Adrenal gland (tissue), 9 donors: ENCODE measurements at regions not wholly inside any gene's neighbourhood (a gene's known extent, or its start where the extent isn't known, plus 50 kb on each side); places are given as distances from the start of the nearest gene placed in this dataset.
A peak's percentile ranks its signal among the peaks of the same experiment; 100 is the strongest.

Experiments used
- DNase-seq, 7 donors: peaks; one replicate each; pipeline ENCODE4 v3.0.0-alpha.2; 2019 to 2020
- H3K27ac ChIP-seq, 5 donors: fragments of 200-600 bp; sonication (generic) in 4 of 5; 1 replicate in 3 of 5; 2 replicates in 2 of 5; pipeline versions ENCODE4 v1.5.1 to v1.8.0; 2016 to 2020; ENCODE audit warnings: mild to moderate bottlenecking in 1 of 5
- H3K27me3 ChIP-seq: fragments of 200-600 bp; 2 replicates; pipeline ENCODE4 v1.8.0; 2021
- H3K36me3 ChIP-seq, 2 donors: fragments of 200-600 bp; replicated peaks in 1 of 2; 1 replicate in 1 of 2; 2 replicates in 1 of 2; pipeline versions ENCODE4 v1.5.1 to v1.8.0; 2018 to 2022
- H3K4me1 ChIP-seq, 2 donors: fragments of 200-600 bp; replicated peaks in 1 of 2; 1 replicate in 1 of 2; 2 replicates in 1 of 2; pipeline versions ENCODE4 v1.5.1 to v1.8.0; 2018 to 2021
- H3K4me3 ChIP-seq, 4 donors: fragments of 200-600 bp; sonication (generic) in 3 of 4; one replicate each; pipeline ENCODE4 v1.5.1; 2016 to 2018
- H3K9me3 ChIP-seq, 3 donors: fragments of 200-600 bp; sonication (generic) in 1 of 3; replicated peaks in 1 of 3; 1 replicate in 2 of 3; 2 replicates in 1 of 3; pipeline versions ENCODE4 v1.5.1 to v1.8.0; 2016 to 2021
- CTCF ChIP-seq, 6 experiments: fragments of 450-650 bp in 4 of 6; fragments of 200-600 bp in 2 of 6; sonication (generic) in 1 of 6; IDR thresholded peaks; 1 replicate in 5 of 6; 2 replicates in 1 of 6; pipeline versions ENCODE4 v1.5.1 to v1.8.0; 2016 to 2021; ENCODE audit warnings: antibody characterized with exemption in 6 of 6, mild to moderate bottlenecking in 2 of 6, moderate library complexity in 1 of 6
- POLR2A ChIP-seq, 2 donors: fragments of 450-650 bp; IDR thresholded peaks; one replicate each; pipeline ENCODE4 v1.6.1; 2017; ENCODE audit warnings: antibody characterized with exemption in 2 of 2, mild to moderate bottlenecking in 2 of 2, moderate library complexity in 1 of 2
- whole genome bisulfite sequencing, 4 donors: extraction: QIAGEN DNeasy Blood & Tissue Kit in 2 of 4; methylation state at CpG; one replicate each; pipeline versions ENCODE4 v1.1.5 to v1.1.7; 2013 to 2017; 5-methylcytosine and 5-hydroxymethylcytosine counted together
- intact Hi-C, 2 donors: fragments of 100-400 bp; cut with DNase I; formaldehyde crosslinking; loops; one replicate each; pipeline versions ENCODE4 v1.14.1 to v1.15.0; 2022 to 2023
- donor health status: healthy with polysubstance abuse.
- donor health status: Bipolar disorder and iron deficiency.
- donor health status: DM: yes; HTN: yes; CAD: no.
- donor health status: DM: no; HTN: no; CAD: no.
- donor health status: DM: no; HTN: no; CAD: no.

DNA sequence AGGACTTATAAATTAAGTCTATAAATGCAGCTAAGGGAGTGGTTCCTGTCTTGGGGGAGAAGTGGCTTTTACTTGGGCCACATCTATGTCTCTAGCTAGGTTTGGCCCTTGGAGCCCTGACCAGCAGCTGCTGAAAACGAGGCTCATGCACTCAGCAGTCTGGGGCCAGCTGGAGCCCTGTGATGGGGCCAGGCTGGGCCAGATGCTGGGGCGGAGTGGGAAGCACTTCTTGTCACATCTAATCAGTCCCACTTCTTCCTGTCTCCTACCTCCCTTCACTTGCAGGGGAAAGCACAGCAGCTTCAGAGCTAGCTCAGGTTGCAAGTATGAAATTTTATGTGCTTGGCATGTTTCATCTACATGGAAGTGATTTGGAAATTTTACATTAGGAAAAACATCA lies 209.9 kb upstream of the ROPN1 start:
- TF ChIP-seq CTCF (IDR thresholded peaks at IDR 0.05) (no peak), POLR2A (IDR thresholded peaks at IDR 0.05) (no peak)
- no peak overlapping the region for H3K27ac ChIP-seq
- no peak for DNase-seq

GRCh38 chr3:124202754-124203153 lies 210.8 kb upstream of the ROPN1 start:
- no peak overlapping the region for H3K4me3 ChIP-seq
- TF ChIP-seq POLR2A (IDR thresholded peaks at IDR 0.05) (no peak), CTCF (IDR thresholded peaks at IDR 0.05) (no peak)
- intact Hi-C loops: no loop called here
- H3K27ac ChIP-seq: peak overlapping the region in 2 of 5 donors; percentile 26 to 32
- H3K4me1 ChIP-seq: peaks cover 0 to 34% of the 10 kb centered on the region in 2 donors
- peak in 6 of 7 donors; percentile 45 to 81 (median 54) for DNase-seq
- 37 to 57% (median 41%) methylated on average over 4 of the region's 4 CpGs for WGBS, 4 donors
- H3K36me3 ChIP-seq: no peaks in the 10 kb centered on the region
- no peaks in the 10 kb centered on the region for H3K9me3 ChIP-seq
- H3K27me3 ChIP-seq: no peaks in the 10 kb centered on the region

More for the DNA sequence above, 209.9 kb upstream of the ROPN1 start:
- Histone ChIP-seq H3K4me1 (peaks cover 0 to 33% of the 10 kb centered on the region in 2 donors), H3K27me3 (no peaks in the 10 kb centered on the region), H3K4me3 (no peak overlapping the region), H3K9me3 (no peaks in the 10 kb centered on the region), H3K36me3 (no peaks in the 10 kb centered on the region)
- 48 to 78% (median 64%) methylated on average over 1 to 2 of the region's 2 CpGs for WGBS, 4 donors
- intact Hi-C loops: no loop called here

DNA sequence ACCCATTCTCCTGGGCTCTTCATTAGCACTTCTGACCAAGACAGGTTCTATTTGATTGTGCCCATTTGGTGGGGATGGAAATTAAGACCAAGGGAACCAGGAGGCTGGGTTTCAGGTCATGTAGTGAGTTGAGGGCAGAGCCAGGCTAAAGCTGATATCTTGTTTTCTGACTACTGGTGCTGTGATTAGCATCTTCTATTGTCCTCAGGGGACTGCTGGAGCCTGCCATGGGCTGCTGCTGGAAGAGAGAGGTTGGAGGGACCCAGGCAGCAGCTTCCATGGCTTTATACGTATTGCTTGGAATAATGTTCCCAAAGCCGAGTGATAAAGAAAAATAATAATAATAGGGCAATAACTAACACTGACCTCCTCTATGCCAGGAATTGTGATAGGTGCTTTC lies 211.4 kb upstream of the ROPN1 start:
- TF ChIP-seq POLR2A (IDR thresholded peaks at IDR 0.05) (no peak), CTCF (IDR thresholded peaks at IDR 0.05) (no peak)
- intact Hi-C loops: no loop called here
- peak overlapping the region in 1 of 5 donors; percentile 4 for H3K27ac ChIP-seq
- H3K36me3 ChIP-seq: no peaks in the 10 kb centered on the region
- no peaks in the 10 kb centered on the region for H3K27me3 ChIP-seq
- H3K4me3 ChIP-seq: no peak overlapping the region
- DNase-seq: no peak
- 85 to 98% (median 87%) methylated on average over 2 of the region's 2 CpGs for WGBS, 4 donors
- no peaks in the 10 kb centered on the region for H3K9me3 ChIP-seq
- H3K4me1 ChIP-seq: peaks cover 0 to 39% of the 10 kb centered on the region in 2 donors

GRCh38 chr3:124206225-124207055 lies 214.5 kb upstream of the ROPN1 start:
- no peaks in the 10 kb centered on the region for H3K36me3 ChIP-seq
- no peak for DNase-seq
- no peaks in the 10 kb centered on the region for H3K9me3 ChIP-seq
- TF ChIP-seq POLR2A (IDR thresholded peaks at IDR 0.05) (no peak), CTCF (IDR thresholded peaks at IDR 0.05) (no peak)
- H3K27me3 ChIP-seq: no peaks in the 10 kb centered on the region
- 91 to 94% (median 93%) methylated on average over 5 of the region's 5 CpGs for WGBS, 4 donors
- peaks cover 0 to 38% of the 10 kb centered on the region in 2 donors for H3K4me1 ChIP-seq
- no peak overlapping the region for H3K27ac ChIP-seq
- intact Hi-C loops: no loop called here
- H3K4me3 ChIP-seq: no peak overlapping the region
